ENCODE measurements at regions not wholly inside any gene's neighbourhood (a gene's known extent, or its start where the extent isn't known, plus 50 kb on each side); places are given as distances from the start of the nearest gene placed in this dataset.

GRCh38 chr6:181049-181654 lies 111.1 kb upstream of the DUSP22 start:
- no peak for DNase-seq

GRCh38 chr6:183668-184067 lies 108.6 kb upstream of the DUSP22 start:
- no peak for DNase-seq

- no peak for DNase-seq
Observed at GRCh38 chr6:184161-184700, 108.1 kb upstream of the DUSP22 start.

GRCh38 chr6:186340-186965 lies 105.8 kb upstream of the DUSP22 start:
- no peak for DNase-seq

- no peak for DNase-seq
Observed at GRCh38 chr6:187210-187861, 105.0 kb upstream of the DUSP22 start.

GRCh38 chr6:188821-189655 lies 103.2 kb upstream of the DUSP22 start:
- peak; percentile 90 for DNase-seq

GRCh38 chr6:189676-190075 lies 102.6 kb upstream of the DUSP22 start:
- no peak for DNase-seq

GRCh38 chr6:190596-191395 lies 101.5 kb upstream of the DUSP22 start:
- no peak for DNase-seq

GRCh38 chr6:191487-192312 lies 100.6 kb upstream of the DUSP22 start:
- no peak for DNase-seq

- DNase-seq: no peak
Observed at GRCh38 chr6:192313-192664, 100.0 kb upstream of the DUSP22 start.

GRCh38 chr6:193180-193579 lies 99.1 kb upstream of the DUSP22 start:
- no peak for DNase-seq

GRCh38 chr6:193773-194310 lies 98.4 kb upstream of the DUSP22 start:
- no peak for DNase-seq

GRCh38 chr6:195861-196360 lies 96.4 kb upstream of the DUSP22 start:
- DNase-seq: no peak

GRCh38 chr6:196543-196942 lies 95.7 kb upstream of the DUSP22 start:
- DNase-seq: no peak

- DNase-seq: no peak
Observed at GRCh38 chr6:203661-204060, 88.6 kb upstream of the DUSP22 start.

GRCh38 chr6:206264-206663 lies 86.0 kb upstream of the DUSP22 start:
- no peak for DNase-seq

GRCh38 chr6:208364-208763 lies 83.9 kb upstream of the DUSP22 start:
- DNase-seq: no peak

GRCh38 chr6:208938-209337 lies 83.3 kb upstream of the DUSP22 start:
- DNase-seq: no peak

GRCh38 chr6:209432-210103 lies 82.7 kb upstream of the DUSP22 start:
- DNase-seq: no peak

- DNase-seq: no peak
Observed at GRCh38 chr6:210104-210456, 82.2 kb upstream of the DUSP22 start.
